ENCODE measurements at regions not wholly inside any gene's neighbourhood (a gene's known extent, or its start where the extent isn't known, plus 50 kb on each side); places are given as distances from the start of the nearest gene placed in this dataset.

GRCh38 chr10:7507887-7508726, 97.3 kb upstream of the SFMBT2 start:
- no peak for DNase-seq (ENCODE audit: extremely low read depth in 1 of 2, low read depth in 1 of 2)

DNA sequence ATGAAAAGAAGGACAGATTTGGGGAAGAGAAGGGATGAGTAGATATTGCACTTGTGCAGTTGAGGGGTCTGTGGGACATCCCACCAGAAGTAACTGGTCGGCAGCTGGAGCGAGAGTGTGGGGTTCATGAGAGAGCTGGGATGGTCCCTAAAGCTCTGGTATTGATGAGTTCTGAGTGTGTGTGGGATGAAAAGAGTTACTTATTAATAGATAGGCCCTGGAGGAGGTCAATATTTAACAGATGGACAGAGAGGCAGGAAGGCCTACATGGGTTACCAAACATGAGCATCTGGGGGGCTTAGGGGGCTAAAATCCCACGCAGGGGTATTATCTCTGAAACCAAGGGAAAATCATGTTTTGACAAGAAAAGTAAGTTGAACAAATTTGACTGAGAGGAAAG, 95.7 kb upstream of the SFMBT2 start:
- no peak for DNase-seq (ENCODE audit: extremely low read depth in 1 of 2, low read depth in 1 of 2)

GRCh38 chr10:7505196-7505595, 94.4 kb upstream of the SFMBT2 start:
- DNase-seq (ENCODE audit: extremely low read depth in 1 of 2, low read depth in 1 of 2), result no peak

DNA sequence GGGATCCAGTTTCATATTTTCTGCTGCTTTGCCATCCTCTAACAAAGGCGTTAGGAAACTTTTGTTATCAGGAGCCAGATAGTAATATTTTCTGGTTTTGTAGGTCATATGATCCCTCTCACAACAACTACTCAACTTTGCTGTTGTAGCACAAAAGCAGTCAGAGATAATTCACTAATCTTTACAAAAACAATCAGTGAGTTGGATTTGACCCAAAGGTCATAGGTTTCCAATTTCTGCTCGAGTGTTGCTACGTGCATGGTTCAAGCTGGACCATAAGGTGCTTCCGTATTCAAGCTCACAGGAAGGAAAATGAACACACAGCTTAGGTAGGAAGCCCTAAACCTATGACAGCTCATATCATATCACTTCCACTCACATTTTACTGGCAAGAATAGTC, 92.4 kb upstream of the SFMBT2 start:
- DNase-seq (ENCODE audit: extremely low read depth in 1 of 2, low read depth in 1 of 2), result no peak

DNA sequence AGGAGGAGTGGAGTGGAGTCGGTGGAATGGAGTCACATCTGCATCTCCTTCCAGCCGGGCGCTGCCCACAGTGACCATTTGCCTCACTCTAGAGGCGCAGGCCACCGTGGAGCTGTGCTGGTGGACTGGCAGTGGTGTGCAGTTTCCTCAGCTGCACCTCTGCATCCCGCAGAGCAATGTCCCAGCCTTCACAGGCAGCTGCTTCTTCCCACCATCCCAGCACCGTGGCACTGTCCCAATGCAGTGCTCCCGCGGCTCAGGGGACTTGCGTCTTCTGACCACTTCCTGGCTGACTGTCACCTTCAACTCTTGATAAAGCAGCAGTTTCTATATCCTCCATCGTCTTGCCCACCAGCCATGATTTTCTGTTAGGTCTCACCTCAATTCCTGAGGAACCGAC, 90.3 kb upstream of the SFMBT2 start:
- no peak for DNase-seq (ENCODE audit: extremely low read depth in 1 of 2, low read depth in 1 of 2)

DNA sequence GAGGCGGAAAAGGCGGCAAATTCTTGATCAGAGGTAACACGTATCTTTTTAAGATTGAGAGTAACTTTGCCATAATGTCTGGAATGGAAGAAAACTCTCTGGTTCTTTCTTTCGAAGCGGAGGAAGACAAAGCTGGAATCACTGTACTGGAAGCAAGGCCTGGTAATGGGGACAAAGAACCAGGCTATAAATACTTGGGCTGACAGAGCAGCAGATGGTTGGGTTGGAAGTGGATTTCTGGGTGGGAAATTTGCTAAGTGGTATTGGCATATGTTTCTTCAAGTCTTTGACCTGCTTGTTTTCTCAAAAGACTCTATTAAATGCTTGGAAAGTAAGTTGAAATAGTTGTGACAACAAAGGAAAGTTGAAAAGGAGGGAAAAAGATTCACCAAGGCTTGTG, 87.3 kb upstream of the SFMBT2 start:
- DNase-seq (ENCODE audit: extremely low read depth in 1 of 2, low read depth in 1 of 2), result no peak

- no peak for DNase-seq (ENCODE audit: extremely low read depth in 1 of 2, low read depth in 1 of 2)
These were observed 83.2 kb upstream of the SFMBT2 start for GRCh38 chr10:7493996-7494395.

GRCh38 chr10:7492660-7493046, 81.8 kb upstream of the SFMBT2 start:
- no peak for DNase-seq (ENCODE audit: extremely low read depth in 1 of 2, low read depth in 1 of 2)

- no peak for DNase-seq (ENCODE audit: extremely low read depth in 1 of 2, low read depth in 1 of 2)
These were observed 81.3 kb upstream of the SFMBT2 start for GRCh38 chr10:7491949-7492659.

DNA sequence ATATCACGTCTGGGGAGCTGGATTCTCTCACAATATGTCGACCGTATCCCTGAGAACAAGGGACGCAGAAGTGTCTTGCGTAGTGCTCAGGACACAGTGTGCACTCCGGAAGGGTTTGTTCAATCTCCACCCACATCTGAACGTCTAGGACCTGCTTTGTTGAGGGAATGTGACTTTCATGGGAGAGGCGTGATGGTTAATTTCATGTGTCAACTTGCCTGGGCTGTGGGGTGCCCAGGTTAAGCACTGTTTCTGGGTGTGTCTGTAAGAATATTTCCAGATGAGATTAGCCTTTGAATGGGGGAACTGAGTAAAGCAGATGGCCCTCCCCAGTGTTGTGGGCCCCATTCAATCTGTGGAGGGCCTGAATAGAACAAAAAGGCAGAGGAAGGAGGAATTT, 80.4 kb upstream of the SFMBT2 start:
- no peak for DNase-seq (ENCODE audit: extremely low read depth in 1 of 2, low read depth in 1 of 2)

DNA sequence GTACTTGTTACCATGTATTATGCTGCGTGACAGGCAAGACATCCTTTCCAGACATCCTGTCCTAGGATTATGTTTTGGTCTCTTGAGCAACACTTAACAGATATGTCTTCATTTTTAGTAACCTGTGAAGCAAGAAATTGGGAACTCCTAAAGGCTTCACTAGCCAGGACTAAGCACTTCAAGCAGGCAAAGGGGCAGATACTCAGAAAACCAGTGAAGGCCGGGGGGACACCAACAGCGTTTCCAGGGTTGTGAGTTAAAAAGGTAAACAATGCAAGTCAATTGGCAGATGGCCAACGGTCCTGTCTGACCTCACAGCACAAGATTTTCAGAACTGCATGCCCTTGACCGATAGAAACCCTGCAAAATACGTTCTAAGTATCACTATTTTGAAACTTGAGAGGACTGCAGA, 77.6 kb upstream of the SFMBT2 start:
- DNase-seq (ENCODE audit: extremely low read depth in 1 of 2, low read depth in 1 of 2), result no peak

DNA sequence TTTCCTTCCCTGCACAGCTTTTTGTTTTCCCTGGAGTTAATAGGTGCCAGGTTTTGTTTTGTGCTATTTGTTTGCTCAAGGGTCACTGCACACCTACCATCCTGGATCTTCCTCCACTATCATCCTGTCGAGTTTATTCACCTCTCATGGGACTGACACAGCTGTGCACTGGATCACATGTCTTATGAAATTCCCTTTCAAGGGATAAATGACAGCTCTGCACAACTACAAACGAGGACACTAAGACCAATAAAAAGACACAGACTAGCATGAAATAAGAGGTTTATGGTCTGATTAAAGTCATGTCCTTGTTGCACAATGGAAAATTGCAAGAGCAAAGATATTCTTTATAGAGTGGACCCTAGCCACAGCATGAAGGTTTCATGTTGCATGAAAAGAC, 76.7 kb upstream of the SFMBT2 start:
- DNase-seq (ENCODE audit: extremely low read depth in 1 of 2, low read depth in 1 of 2), result no peak

- DNase-seq (ENCODE audit: extremely low read depth in 1 of 2, low read depth in 1 of 2), result no peak
These were observed 75.7 kb upstream of the SFMBT2 start for GRCh38 chr10:7486528-7486927.

DNA sequence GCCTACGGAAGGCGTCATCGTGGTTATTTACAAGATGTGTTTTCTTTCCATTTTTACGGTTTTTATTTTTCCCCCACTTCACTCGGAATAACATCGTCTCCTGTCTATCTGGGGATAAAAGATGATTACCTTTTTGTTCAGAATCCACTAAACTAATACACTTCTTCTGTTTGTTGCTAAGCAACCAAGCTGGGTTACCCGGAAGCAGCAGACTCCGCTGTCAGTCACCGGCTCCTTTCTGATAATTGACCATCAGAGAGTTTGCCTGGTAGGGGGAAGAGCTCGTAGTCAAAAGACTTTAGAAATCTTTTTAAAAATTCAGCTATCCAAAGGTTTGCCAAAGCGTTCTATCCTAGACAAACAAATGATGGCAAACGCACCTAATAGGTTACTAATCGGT, 75.0 kb upstream of the SFMBT2 start:
- DNase-seq (ENCODE audit: extremely low read depth in 1 of 2, low read depth in 1 of 2), result no peak

DNA sequence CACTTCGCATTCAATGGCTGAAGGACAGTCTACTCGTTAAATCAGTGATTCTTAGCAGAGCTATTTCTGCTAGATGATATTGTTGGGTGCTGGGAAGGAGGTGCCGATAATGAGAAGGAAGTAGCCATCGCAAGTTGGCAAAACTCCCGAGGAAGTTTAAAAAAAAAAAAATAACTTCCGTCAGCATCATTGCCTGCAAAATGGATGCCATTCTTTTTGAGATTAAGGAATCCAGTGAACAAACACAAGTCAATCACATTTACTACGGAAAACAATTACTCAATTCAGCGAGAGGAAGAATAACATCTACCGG, 74.4 kb upstream of the SFMBT2 start:
- no peak for DNase-seq (ENCODE audit: extremely low read depth in 1 of 2, low read depth in 1 of 2)

DNA sequence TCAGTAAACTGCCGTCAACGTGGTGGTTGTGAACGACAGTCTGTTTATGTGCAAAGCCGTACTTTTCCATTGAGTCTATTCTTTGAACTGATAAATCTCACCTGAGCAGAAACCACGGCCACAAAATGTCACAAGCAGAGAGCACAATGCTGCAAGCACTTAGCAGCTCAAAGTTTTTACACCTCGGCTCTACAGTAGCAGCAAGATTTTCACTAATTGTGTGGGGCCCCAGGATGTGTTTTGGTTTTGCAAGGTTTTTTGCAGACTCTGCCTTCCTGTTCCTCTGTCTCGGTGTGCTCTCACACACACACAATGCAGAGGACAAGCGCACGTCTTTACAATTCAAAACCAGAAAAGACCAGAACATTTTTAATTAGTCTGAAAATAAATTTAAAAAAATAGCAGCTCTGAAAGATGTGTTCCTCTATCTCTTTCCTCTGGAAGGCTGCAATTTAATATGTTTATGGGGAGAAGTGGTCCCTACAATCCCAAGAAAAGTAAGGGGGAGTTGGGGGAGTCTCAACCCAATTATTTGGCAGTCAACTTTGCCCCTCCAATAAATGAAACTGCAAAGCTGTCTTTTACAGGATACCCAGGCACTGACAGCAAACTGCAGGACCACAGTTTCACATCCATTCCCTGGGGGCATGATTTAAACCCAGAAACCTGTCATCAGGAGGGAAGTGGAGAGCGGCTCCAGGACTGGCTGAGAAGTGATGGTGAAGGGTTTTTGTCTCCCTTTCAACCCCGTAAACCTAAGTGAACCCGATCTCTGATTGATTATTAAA, 73.8 kb upstream of the SFMBT2 start:
- DNase-seq (ENCODE audit: extremely low read depth in 1 of 2, low read depth in 1 of 2), result peak; percentile 11 to 29

GRCh38 chr10:7483848-7484247, 73.0 kb upstream of the SFMBT2 start:
- DNase-seq (ENCODE audit: extremely low read depth in 1 of 2, low read depth in 1 of 2), result no peak

DNA sequence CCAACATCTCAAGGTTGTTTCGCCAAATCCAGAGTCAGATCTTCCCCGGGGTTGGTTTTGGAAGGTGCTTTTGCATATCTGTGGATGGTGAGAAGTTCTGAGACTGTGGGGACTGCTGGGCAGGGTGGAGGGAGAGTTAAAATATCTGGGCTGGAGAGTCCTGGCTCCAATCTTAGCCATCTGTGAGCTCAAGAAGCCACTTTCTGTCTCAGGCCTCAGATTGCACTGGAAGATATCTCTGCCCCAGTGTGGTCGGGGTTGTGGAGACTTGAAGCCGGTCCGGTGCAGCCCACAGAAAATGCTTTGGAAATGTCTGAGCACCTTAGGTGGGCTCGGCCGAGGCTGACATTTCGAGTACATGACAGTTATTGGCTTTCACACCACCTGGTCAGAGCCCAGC, 72.2 kb upstream of the SFMBT2 start:
- DNase-seq (ENCODE audit: extremely low read depth in 1 of 2, low read depth in 1 of 2), result no peak

DNA sequence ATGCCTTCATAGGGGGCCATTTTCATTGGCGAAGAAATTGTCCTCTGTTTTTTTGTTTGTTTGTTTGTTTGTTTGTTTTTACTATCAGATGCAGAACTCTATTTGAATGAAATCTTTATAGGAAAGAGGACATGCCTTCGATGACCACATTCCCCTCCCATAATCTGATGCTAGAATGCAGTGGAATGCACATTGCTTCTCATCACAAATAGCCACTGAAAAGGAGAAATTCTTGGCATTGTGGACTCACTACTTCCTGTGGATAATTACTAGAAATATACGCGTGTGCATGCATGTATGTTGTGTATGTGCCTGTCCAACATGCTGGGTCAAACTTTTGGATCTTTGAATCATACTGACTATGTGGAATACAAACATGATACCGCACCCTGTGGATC, 70.5 kb upstream of the SFMBT2 start:
- no peak for DNase-seq (ENCODE audit: extremely low read depth in 1 of 2, low read depth in 1 of 2)

GRCh38 chr10:7480742-7481367, 70.0 kb upstream of the SFMBT2 start:
- no peak for DNase-seq (ENCODE audit: extremely low read depth in 1 of 2, low read depth in 1 of 2)

DNA sequence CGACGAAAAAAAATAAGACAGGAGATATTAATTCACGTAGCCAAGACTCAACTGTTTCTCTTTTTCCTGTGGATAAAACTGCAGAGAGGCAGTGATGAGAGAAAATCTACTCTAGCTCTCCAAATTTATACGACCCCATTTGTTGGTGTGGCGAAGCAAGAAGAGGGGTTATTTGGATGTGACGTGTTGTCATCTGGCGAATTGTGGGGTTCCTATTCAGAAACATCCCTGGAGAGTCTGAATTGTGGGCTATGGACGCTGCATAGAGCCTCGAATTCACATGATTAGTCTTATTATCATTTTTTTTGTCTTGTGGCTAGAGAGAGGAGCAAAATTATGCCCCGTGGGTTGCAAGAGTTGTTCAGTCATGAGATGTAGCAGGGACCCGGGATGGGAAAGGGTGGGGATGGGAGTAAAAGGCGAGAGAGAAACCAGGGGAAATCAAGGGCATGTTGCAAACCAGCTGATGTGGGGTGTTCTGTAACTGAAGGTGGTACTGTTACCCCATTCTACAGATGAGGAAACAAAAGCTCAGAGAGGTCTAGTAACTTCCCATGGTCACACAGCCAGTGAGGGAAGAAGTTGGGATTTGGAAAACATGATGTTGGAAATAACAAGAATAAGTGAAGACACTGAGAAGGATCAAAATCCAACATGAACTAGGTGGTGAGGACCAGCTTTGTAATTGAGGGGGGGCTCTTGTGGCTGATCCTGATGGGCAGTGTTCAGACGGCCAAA, 69.2 kb upstream of the SFMBT2 start:
- no peak for DNase-seq (ENCODE audit: extremely low read depth in 1 of 2, low read depth in 1 of 2)
